NCI-H2227 (cell line): ENCODE measurements at regions not wholly inside any gene's neighbourhood (a gene's known extent, or its start where the extent isn't known, plus 50 kb on each side); places are given as distances from the start of the nearest gene placed in this dataset.

Experiments
- DNase-seq: peaks from one replicate; lab custom pipeline; 2025; ENCODE audit not compliant: unreplicated experiment; lab: John Stamatoyannopoulos, UW

- DNase-seq: no peak
These were observed 188.6 kb downstream of the ARL4C start for GRCh38 chr2:234308073-234308812.

DNA sequence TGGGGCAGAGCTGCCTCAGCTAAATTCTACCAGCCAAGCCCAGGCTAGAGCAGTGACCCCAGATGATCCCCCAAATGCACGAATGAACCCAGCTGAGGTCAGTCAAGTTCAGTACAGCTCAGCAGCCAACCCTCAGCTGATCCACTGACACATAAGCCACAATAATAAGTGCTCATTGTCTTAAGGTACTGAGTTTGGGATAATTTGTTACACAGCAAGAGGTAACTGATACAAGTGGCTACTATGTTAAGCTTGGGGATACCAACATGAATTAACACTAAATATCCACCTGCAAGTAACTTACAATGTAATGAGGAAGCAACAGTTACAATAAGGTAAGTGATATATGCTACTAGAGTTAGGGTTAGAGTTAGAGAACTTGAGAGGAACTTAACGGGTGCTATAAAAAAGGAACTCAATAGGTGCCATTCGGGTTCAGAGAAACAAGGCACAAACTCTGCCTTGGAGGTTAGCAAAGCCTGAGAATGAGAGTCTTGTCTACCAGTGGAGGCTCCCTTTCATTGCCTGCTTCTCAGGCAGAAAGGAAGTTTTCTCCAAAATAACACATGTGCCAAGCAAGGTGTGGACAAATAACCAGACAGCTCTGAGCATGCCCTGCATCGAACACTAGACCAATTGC, 189.4 kb downstream of the ARL4C start:
- no peak for DNase-seq

GRCh38 chr2:234306426-234307173, 190.3 kb downstream of the ARL4C start:
- DNase-seq: no peak

GRCh38 chr2:234305846-234306245, 191.0 kb downstream of the ARL4C start:
- DNase-seq: no peak

DNA sequence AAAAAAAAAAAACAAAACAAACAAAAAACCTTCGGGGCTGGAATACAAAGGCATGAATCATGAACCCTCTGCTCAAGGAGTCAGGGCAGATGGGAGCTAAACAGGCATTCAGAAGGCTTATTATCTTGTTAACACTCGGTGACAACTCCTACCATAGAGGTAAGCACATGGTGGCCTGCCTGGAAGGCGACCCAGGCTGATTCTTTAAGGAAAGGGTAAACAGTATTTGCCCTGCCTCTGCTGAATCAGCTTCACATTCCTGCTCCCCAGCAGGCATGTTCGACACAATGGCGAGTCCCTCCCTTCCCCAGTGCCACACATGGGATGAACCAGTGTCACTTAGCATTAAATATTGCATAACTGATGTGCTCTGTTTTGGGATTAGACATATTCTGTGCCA, 191.9 kb downstream of the ARL4C start:
- DNase-seq: peak; percentile 31

GRCh38 chr2:234302664-234302991, 194.3 kb downstream of the ARL4C start:
- DNase-seq: no peak

DNA sequence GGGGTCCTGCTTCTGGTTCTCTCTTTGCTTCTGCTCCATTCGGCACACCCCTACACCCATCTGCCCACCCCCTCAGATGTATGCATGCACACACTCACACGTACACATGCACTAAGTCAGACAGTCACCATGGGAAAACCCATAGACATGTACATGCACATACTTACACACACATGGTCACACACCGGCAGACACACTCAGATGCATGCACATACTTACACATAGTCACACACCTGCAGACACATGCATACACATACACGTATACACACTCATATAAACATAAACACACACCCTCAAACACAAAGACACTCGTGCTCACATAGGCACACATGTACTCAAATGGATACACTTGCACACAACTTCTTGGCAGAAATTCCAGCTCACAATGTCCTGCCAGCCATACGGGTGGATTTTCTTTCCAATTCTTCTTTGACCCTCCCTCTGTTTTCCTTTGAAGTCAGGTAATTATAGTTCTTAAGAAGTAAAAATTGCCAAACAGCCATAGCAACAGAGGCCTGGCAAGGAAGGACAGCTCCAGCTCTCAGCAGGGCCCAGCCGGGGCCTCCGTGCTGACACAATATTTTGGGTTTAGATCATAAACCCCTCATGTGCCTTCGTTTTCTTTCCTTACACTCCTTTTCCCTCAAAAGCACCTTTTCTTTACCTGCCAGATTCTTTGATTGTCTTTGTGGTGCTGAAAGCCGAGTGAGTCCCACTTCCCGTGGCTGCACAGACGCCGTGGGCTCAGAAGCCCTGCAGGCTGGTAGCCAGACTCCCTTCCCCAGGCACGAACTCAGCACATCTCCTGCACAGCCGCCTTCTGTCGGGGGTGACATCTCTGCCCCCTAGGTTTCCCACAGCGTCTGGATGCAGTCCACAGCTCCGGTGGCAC, 195.7 kb downstream of the ARL4C start:
- DNase-seq: peak; percentile 35

DNA sequence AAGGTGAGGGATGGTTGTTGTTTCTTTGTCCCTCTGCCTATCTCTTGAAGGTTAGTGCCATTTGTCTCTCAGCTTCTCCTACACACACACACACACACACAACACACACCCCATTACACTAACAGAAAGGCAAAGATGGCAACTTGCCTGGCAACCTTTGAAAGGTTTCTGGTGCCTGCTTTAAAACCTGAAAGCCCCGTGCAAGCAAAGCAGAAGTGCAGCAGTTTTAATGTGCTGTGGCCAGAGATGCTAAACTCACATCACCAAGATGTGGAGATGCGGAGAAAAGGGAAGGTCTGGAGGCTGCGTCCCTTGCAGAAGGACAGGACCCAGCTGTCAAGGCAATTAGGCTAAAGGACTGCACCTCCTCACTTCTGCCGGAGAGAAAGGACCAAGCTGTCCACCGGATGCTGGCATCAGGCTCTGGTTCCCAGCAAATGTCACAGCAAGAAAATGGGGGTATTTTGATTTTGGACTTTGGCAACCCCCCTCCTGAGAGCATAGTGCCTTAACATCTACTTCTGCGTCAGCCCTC, 196.4 kb downstream of the ARL4C start:
- no peak for DNase-seq

DNA sequence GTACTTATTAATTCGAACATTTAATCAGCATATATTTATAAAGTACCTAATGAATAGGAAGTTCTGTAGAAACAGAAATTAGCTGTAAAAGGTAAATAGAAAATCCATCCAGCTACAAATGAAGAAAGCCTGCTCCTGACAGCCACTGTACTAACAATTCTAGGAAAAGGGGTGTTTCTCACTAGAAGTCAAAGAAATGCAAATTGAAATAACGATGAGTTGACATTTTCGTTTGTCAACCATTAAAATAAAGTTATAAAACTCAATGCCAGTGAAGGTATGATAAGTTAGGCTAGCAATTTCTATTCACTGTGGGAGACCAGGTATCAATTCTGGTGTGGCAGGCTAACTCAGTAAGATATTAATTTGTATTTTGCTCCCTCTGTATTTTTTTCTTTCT, 198.0 kb downstream of the ARL4C start:
- DNase-seq: no peak

DNA sequence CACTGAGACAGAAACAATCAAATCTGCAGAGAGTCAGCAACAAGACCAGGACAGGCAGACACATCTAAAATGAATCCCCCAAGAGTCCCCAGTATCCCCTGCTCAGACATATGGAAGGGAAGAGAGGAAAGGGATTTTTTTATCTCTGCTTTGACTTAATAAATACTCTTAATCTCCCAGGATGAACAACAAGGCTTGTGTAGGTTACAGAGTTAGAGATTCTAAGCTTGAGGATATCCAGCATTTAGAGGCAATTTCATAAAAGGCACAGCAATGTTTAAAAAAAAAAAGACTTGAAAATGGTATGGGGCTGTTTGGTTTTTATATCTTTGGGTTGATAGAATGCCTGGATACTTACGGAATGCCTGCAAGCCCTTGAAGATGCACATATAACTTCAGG, 199.9 kb downstream of the ARL4C start:
- DNase-seq: no peak

GRCh38 chr2:234293973-234294372, 202.9 kb downstream of the ARL4C start:
- no peak for DNase-seq

GRCh38 chr2:234292962-234293243, 204.0 kb downstream of the ARL4C start:
- no peak for DNase-seq

- no peak for DNase-seq
These were observed 204.5 kb downstream of the ARL4C start for GRCh38 chr2:234292205-234292961.

DNA sequence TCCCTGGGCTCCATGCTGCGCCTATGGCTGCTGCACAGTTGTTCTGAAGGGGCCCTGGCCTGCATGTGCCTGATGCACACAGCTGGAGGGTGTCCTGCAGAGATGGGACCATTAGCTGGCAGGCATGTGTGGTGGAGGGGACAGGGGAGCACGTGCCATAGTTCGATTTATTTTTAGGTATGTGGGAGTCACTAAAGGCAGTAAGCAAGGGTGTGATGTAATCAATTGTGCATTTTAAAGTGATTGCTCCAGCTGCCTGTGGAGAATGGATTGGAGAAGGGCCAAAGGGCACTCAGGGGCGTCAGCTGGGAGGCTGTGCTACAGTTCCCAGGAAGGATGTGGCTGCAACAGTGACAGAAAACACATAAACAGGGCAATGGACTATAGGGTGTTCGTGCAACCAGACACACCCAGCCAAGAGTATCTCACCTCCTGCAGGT, 205.1 kb downstream of the ARL4C start:
- DNase-seq: peak; percentile 33

- no peak for DNase-seq
These were observed 206.2 kb downstream of the ARL4C start for GRCh38 chr2:234290671-234291070.

DNA sequence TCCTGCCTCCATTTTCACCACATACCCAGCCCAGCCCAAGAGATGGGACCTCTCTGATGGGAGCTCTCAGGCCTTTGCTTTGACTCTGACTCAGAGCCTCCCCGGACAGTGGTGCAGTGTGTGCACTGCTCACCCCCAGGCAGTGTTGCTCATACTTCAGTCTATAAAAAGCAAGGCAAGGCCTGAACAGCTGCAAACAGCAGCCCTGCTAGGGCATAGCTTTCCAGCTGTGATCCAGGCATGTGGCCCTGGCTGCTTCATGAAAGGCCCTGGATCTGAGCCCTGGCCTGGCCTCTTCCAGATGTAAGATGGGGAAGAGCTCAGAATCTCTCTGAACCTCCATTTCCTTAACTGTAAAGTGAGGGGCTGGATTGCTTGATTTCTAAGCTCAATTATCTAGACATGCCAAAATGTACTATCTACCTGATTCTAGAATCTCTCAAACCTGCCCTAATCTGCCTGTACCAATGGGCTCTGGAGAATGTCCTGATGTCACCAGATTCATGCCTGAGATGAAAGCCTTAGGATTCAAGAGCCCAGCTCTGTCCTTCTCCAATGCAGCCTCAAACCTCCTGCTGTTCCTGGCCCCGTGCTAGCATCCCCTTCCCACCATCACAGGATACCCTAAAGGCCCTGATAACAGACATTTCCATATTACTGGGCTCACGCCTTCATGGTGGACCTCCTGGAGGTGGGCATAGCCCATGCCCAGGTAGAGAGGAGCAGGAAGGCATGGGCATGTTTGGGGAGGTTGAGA, 206.9 kb downstream of the ARL4C start:
- DNase-seq: no peak

DNA sequence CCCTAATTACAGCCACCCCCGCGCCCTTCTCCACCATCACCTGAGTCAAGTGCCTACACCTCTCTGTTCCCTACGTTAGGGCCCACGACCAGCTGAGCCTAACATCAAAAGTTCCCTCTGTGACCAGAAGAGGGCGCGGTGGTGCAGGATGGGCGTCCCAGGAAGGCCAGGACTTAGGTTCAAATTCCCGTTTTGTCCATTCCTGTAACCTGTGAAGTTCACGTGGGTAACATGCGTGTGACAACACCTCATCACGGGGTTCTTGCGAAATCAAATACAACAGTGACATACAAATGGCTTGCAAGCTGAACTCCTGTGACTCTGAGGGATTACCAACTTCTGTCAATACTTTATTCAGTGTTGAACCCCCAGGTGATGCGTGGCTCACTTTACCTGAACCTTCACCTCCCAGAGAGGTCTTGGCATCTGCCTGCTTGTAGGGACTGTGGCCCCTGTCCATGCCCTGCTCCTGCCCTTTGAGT, 207.9 kb downstream of the ARL4C start:
- peak; percentile 6 for DNase-seq

DNA sequence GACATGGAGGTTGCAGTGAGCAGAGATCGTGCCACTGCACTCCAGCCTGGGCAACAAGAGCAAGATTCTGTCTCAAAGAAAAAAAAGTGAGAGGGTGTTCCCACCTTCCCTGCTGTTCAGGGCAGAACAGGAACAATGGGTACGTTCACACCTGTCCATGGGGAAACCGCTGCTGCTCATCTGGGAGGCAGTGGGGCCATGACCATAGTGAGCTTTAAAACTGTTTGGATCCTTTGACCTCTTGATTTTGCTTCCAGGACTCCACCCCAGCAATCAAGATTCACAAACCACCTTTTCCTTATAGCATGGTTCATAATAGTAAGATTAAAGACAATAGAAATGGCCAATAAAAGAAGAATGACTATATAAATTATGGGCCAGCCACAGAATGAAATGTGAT, 209.2 kb downstream of the ARL4C start:
- no peak for DNase-seq

DNA sequence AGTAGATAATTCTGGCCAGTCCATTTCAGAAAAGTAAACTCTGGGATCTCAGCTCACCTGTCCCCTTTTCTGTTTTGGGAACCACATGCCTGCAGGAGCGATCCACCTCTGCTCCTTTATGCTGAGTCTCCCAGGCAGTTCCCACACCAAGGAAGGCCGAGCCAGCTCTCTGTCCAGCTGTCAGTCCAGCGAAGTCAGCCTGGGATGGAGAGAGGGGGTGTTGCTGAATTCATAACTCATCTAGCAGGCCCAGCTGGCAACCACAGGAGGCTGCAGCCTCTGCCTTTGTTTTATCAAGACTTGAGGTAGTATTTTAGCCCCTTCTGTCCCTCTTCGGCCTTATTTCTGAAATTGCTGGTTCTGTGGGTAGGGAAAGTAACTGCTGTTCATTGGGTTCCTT, 209.9 kb downstream of the ARL4C start:
- no peak for DNase-seq
